WERI-Rb-1 (cell line): ENCODE measurements at regions not wholly inside any gene's neighbourhood (a gene's known extent, or its start where the extent isn't known, plus 50 kb on each side); places are given as distances from the start of the nearest gene placed in this dataset.

Experiments
- DNase-seq: peaks from one replicate; pipeline ENCODE4 v3.0.0-alpha.2; 2020
- H3K27ac ChIP-seq: fragments of 250-450 bp; sonication (Bioruptor Pico); 2 replicates; pipeline ENCODE4 v1.5.1; 2020; ENCODE audit warnings: mild to moderate bottlenecking, moderate library complexity
- H3K27me3 ChIP-seq: fragments of 250-450 bp; sonication (Bioruptor Pico); 2 replicates; pipeline ENCODE4 v1.5.1; 2021; ENCODE audit warnings: mild to moderate bottlenecking, low read depth, moderate library complexity; ENCODE audit not compliant: insufficient read depth, severe bottlenecking
- H3K36me3 ChIP-seq: fragments of 250-450 bp; sonication (Bioruptor Pico); 2 replicates; pipeline ENCODE4 v1.5.1; 2020; ENCODE audit warnings: mild to moderate bottlenecking, moderate library complexity
- H3K4me3 ChIP-seq: 2 replicates; pipeline ENCODE4 v1.5.1; 2011; ENCODE audit warnings: low read depth, mild to moderate bottlenecking, control low read depth, low read length
- H3K9me3 ChIP-seq: fragments of 250-450 bp; sonication (Bioruptor Pico); 2 replicates; pipeline ENCODE4 v1.5.1; 2021; ENCODE audit warnings: mild to moderate bottlenecking, moderate library complexity; ENCODE audit not compliant: severe bottlenecking
- TF ChIP-seq, protein P1 (sequence below): IDR thresholded peaks from 2 replicates; pipeline ENCODE4 v1.5.1; 2011; ENCODE audit warnings: low read depth, mild to moderate bottlenecking, control low read depth, inconsistent platforms, low read length

DNA sequence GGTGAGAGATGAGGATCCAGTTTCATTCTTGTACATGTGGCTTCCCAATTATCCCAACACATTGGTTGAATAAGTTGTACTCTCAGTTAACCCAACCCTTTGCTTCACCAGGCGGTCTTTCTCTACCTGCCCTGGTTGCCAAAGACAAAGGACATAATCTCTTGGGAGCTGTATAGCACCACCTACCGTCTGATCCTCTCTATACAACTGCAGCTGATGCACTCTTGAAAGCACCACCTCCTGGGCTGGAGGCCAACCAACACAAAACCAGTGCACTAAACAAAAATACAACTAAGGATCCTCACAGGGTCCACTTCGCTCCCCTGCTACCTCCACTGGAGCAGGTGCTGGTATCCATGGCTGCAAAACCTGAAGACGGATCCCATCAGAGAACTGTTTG, 473.6 kb upstream of the NRXN1 start:
- Histone ChIP-seq H3K36me3 (no peaks in the 10 kb centered on the region), H3K4me3 (no peak overlapping the region), H3K9me3 (peaks cover 3% of the 10 kb centered on the region), H3K27ac (no peak overlapping the region), H3K27me3 (no peaks in the 10 kb centered on the region)
- TF ChIP-seq, protein P1, sequence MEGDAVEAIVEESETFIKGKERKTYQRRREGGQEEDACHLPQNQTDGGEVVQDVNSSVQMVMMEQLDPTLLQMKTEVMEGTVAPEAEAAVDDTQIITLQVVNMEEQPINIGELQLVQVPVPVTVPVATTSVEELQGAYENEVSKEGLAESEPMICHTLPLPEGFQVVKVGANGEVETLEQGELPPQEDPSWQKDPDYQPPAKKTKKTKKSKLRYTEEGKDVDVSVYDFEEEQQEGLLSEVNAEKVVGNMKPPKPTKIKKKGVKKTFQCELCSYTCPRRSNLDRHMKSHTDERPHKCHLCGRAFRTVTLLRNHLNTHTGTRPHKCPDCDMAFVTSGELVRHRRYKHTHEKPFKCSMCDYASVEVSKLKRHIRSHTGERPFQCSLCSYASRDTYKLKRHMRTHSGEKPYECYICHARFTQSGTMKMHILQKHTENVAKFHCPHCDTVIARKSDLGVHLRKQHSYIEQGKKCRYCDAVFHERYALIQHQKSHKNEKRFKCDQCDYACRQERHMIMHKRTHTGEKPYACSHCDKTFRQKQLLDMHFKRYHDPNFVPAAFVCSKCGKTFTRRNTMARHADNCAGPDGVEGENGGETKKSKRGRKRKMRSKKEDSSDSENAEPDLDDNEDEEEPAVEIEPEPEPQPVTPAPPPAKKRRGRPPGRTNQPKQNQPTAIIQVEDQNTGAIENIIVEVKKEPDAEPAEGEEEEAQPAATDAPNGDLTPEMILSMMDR, result no peak
- no peak for DNase-seq

DNA sequence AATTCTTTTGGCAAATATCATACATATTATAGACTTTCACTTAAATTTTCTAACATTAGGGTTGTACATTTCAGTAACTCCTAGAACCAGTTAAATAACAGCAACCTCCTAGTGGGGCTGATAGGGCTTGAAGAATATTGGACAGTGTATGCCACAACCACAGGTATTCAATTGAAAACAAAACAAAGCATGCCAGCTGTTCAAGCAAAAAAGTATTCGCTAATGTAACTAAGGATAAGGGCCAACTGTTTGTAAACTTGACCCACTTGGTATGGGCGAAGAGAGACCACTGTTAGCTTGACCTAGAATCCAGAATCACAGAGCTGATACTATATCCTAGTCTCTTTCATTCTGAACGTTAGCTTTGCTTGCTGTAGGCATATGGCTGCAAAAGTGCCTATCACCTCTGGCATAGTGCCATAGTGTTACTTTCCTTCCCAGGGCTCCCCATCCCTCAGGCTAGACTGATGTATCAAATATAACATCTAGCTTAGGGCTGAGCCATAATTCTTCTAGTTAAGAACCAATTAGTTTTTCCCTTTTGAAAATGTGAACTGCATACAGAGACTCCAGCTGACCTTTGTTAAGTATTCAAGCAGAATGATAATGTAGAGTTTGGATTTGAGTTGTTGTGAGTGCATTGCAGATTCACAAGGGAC, 458.8 kb upstream of the NRXN1 start:
- no peaks in the 10 kb centered on the region for H3K27me3 ChIP-seq
- no peak overlapping the region for H3K4me3 ChIP-seq
- no peak overlapping the region for H3K27ac ChIP-seq
- H3K9me3 ChIP-seq, result no peaks in the 10 kb centered on the region
- DNase-seq, result no peak
- TF ChIP-seq, protein P1, result no peak
- H3K36me3 ChIP-seq, result no peaks in the 10 kb centered on the region

DNA sequence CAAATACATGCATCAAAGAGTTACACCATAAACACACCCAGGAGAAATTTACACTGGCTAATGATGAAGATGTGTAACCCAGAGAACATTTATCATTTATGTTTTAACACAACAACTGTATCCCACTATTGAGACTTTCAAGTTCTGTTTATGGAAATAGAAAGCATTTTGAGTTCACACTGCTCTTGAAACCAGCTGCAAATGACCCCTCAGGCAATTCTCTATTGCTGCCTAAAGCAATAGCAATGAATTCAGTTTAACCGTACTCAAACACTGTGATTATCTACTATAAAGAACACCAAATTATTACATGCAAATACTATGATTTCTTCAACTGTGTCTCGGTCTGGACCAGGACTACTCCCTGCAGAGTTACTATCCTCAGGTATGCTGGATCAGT, 452.7 kb upstream of the NRXN1 start:
- H3K27me3 ChIP-seq, result no peaks in the 10 kb centered on the region
- no peak for DNase-seq
- TF ChIP-seq, protein P1, result no peak
- H3K9me3 ChIP-seq, result no peaks in the 10 kb centered on the region
- no peaks in the 10 kb centered on the region for H3K36me3 ChIP-seq
- H3K27ac ChIP-seq, result no peak overlapping the region
- no peak overlapping the region for H3K4me3 ChIP-seq

DNA sequence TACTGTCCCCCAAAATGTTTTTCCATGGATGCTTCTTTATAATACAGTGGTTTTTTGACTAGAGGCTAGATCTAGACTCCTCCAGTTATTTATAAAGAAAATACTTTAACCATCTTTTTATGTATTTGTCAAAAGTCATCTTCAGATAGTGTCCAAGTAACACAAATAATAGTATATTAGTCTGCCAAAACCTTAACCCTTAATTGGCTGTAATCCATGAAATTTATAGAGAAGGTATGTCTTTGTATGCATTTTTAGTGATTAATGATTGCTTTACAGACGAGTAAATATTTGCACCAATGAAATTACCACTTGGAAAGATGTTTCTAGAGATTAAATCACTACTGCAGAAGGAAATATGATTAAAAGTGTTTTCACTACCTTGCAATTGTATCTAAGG, 451.8 kb upstream of the NRXN1 start:
- Histone ChIP-seq H3K4me3 (no peak overlapping the region), H3K9me3 (no peaks in the 10 kb centered on the region), H3K27ac (no peak overlapping the region), H3K27me3 (no peaks in the 10 kb centered on the region), H3K36me3 (no peaks in the 10 kb centered on the region)
- TF ChIP-seq, protein P1, result no peak
- DNase-seq, result no peak

DNA sequence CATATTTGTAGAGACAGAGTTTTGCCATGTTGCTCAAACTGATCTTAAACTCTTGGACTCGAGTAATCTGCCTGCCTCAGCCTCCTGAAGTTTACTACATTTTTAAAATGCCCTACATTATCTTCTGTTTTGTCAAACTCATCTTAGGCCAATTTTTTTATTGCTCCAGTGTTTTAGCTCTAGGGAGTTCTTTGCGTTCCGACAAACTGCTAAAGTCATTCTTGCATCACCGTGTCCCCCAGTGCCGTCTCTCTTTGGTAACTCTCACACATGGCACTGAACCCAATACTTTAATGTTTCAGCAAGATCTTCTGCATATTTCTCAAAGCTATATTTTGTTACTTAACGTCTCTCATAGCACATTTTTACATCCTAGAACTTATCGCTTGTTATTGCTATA, 440.9 kb upstream of the NRXN1 start:
- no peaks in the 10 kb centered on the region for H3K27me3 ChIP-seq
- TF ChIP-seq, protein P1, result no peak
- no peak overlapping the region for H3K4me3 ChIP-seq
- no peaks in the 10 kb centered on the region for H3K36me3 ChIP-seq
- H3K9me3 ChIP-seq, result no peaks in the 10 kb centered on the region
- H3K27ac ChIP-seq, result no peak overlapping the region
- DNase-seq, result no peak

DNA sequence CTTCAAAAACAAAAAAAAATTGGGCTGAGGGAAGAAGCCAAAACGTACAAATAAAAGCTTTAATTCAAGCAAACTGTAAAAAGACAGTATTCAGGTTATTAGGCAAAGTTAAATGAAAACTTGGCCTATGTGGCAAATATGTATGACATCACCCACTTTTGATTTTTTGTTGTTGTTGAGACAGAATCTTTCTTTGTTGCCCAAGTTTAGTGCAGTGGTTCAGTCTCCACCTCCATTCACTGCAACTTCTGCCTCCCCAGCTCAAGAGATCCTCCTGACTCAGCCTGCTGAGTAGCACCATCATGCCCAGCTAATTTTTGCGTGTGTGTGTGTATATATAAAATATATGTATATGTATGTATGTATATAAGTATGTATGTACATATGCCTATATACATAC, 440.4 kb upstream of the NRXN1 start:
- DNase-seq, result no peak
- no peaks in the 10 kb centered on the region for H3K27me3 ChIP-seq
- H3K36me3 ChIP-seq, result no peaks in the 10 kb centered on the region
- H3K4me3 ChIP-seq, result no peak overlapping the region
- H3K9me3 ChIP-seq, result no peaks in the 10 kb centered on the region
- H3K27ac ChIP-seq, result no peak overlapping the region
- TF ChIP-seq, protein P1, result no peak
